HG03103 (cell line): ENCODE measurements at regions not wholly inside any gene's neighbourhood (a gene's known extent, or its start where the extent isn't known, plus 50 kb on each side); places are given as distances from the start of the nearest gene placed in this dataset.

Source experiments
- ATAC-seq: cut with Tn5 transposase; IDR thresholded peaks from one replicate; pipeline ENCODE4 v1.9.1; 2021; ENCODE audit warnings: low read depth; ENCODE audit not compliant: unreplicated experiment

- ATAC-seq: no peak
These were observed 1038.3 kb downstream of the AMY1C start for GRCh38 chr1:104787866-104788510.

DNA sequence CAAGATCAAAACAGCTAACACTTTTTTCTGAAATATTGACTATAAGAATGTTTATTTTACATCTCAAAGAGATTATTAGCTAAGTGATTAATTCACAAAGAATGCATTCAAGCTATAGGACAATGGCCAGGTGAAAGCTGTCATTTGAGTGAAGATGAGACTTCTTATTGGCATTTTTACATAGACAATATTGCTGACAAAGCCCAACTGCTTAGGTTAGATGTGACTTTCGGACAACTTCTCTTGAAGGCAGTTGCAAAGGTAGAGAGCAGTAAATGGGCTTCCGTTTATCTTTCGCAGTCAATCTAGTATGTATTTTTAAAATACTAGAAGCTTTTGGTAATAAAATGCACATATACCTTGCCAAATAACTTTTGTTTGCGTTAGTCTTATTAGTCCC lies 1041.3 kb downstream of the AMY1C start:
- ATAC-seq: no peak

DNA sequence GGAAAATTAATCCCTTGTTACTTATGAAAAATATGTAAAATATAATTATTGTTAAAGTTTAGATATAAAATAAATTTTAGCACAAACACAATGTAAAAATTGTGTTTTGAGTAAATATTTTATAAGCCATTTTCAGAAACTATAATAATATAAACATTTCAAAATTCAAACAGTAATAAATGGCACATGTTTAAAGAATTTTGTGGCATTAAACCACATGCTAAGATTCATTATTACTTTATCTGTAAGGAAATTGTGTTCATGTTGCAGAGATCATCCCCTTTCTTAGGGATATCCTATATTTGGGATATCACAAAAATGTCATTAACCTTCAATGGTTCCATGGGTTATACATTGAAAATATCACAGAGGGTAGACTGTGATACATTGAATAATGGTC lies 1044.3 kb downstream of the AMY1C start:
- ATAC-seq: no peak

DNA sequence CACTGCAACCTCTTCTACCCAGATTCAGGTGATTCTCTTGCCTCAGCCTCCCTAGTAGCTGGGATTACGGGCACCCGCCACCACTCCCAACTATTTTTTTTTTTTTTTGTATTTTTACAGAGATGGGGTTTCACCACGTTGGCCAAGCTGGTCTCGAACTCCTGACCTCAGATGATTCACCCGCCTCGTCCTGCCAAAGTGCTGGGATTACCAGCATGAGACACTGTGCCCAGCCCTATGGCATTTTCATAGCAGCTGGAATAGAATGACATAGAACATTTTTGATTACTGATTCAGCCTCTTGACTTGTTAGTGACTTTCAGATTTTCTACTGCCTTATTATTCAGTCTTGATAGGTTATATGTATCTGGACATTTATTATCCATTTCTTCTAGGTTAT lies 1046.2 kb downstream of the AMY1C start:
- ATAC-seq: no peak

DNA sequence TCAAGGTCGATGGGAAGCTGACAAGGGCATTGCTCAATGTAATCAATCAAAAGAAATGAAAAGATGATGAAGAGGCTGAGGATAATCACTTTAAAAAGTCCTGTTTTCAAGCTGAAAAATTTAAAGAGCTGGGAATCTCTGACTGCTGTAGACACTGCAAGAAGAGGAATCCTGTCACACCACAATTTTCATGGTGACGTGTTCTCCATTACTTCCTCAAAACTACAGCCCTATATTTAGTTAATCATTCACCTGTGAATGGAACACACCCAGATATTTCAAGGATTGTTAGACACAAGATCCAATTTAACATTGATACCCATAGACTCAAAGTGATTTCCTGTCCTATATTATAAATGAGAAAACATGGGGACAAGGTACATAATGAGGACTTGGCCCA lies 1048.3 kb downstream of the AMY1C start:
- ATAC-seq: no peak

DNA sequence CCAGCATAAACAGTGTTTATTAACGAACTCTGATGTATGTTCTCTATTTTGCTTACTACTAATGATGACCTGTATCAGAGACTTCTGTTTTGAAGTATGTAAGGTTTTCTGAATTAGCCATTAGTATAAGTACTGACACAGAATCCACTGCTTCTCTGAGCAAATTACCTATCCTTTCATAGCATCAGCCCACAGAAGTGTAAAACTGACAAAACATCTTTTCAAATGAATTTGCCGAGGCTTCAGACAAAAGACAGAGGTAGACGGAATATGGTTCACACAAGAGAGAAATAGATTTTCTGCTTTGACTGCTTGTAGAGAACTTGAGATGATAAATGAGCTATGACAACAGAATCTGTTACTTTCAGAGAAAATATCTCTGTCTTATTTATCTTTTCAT lies 1051.6 kb downstream of the AMY1C start:
- no peak for ATAC-seq

DNA sequence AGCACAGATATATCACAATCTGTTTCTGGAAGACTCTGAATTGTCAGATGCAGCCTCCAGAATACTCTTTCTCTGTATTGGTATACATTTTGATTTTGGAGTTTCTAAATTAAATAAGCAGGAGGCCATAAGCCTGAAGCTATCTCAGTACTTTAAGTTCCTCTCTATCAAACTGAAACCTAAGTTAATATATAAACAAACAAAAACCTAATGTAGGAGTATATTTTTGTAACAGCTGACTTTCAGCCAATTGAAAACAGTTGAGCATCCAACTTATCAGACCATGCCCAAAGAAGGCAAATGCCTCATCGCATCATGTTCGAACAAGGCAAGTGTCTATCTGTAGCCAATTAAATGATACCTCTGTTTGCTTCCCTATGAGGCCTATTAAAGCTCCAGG lies 1054.4 kb downstream of the AMY1C start:
- no peak for ATAC-seq

GRCh38 chr1:104807590-104807989 lies 1057.9 kb downstream of the AMY1C start:
- no peak for ATAC-seq

DNA sequence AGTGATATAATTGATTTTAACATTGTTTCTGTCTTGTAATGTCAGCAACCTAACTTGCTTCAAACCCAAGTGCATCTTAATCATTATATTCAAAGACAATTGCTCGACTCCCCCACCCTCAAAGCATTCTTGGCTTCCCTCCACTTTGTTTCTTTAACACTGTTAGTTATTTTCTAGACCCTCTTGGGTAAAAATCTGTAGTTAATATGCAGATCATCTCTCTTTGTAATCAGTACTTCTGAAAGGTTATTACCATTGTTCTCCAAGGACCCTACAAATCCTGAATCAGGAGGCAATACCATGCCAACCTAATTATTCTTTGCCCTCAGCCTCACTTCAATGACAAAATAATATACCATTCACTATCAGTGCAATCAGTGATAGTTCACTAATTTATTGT lies 1075.7 kb downstream of the AMY1C start:
- no peak for ATAC-seq

DNA sequence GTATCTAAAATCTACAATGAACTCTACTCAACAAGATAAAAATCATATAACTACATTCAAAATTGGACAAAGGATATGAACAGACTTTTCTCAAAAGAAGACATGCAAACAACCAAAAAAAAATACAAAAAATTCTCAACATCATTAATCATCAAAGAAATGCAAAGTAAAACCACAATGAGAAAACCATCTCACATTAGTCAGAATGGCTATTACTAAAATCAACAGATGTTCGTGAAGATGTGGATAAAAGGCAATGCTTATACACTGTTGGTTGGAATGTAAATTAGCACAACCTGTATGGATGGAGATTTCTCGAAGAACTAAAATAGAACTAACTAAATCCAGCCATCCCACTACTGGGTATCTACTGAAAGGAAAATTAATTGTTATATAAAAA lies 1080.8 kb downstream of the AMY1C start:
- ATAC-seq: no peak

DNA sequence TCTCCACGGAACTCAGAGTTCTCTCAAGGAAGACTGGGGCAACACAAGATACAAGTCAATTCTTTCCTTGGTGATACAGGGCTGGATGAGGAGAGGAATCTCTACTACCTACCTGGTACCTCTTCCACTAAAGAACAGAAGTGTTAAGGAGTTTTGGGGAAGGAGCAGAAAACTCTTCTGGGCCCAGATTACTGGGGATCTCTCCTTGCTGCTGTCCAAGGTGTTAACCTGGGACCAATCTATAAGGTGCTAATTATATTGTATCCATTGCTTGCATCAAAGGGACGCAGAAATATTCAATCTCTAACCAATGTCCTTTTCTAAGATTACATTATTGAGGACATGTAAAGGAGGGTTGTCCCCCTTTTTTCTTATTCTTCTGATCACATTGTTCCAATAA lies 1102.5 kb downstream of the AMY1C start:
- no peak for ATAC-seq

- ATAC-seq: no peak
These were observed 1103.6 kb downstream of the AMY1C start for GRCh38 chr1:104853276-104853675.

GRCh38 chr1:104854529-104854928 lies 1104.8 kb downstream of the AMY1C start:
- no peak for ATAC-seq

GRCh38 chr1:104855550-104855949 lies 1105.9 kb downstream of the AMY1C start:
- ATAC-seq: no peak

- no peak for ATAC-seq
These were observed 1106.4 kb downstream of the AMY1C start for GRCh38 chr1:104856091-104856490.

- no peak for ATAC-seq
These were observed 1106.8 kb downstream of the AMY1C start for GRCh38 chr1:104856518-104856917.

- ATAC-seq: no peak
These were observed 1119.1 kb downstream of the AMY1C start for GRCh38 chr1:104868794-104869193.

DNA sequence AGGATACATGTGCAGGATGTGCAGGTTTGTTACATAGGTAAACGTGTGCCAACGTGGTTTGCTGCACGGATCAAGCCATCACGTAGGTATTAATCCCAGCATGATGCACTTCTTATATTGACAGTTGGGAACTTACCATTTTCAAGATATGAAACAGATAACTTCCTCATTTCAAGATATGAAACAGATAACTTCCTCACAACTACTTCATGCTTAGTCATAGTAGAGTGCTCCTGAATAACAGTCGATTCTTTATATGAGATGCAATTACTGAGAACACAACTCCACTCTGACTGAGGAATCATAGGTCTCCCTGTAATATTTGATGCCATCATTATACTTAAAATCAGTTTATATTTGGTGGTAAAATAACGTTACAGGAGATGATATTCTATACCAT lies 1124.3 kb downstream of the AMY1C start:
- no peak for ATAC-seq

DNA sequence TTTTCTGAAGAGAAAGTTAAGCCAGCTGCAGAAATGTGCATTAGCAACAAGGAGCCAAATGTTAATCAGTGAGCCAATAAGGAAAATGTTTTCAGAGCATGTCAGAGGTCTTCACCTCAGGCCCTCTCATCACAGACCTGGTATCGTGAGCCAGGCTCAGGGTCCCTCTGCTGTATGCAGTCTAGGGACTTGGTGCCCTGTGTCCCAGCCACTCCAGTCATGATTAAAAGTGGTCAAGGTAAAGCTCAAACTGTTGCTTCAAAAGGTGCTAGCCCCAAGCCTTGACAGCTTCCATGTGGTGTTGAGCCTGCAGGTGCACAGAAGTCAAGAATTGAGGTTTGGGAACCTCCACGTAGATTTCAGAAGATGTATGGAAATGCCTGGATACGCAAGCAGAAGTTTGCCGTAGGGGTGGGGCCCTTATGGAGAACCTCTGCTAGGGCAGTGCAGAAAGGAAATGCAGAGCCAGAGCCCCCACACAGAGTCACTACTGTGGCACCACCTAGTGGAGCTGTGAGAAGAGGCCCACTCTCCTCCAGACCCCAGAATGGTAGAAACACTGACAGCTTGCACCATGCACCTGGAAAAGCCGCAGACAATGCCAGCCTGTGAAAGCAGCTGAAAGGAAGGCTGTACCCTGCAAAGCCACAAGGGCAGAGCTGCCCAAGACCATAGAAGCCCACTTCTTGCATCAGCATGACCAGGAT lies 1128.7 kb downstream of the AMY1C start:
- no peak for ATAC-seq

DNA sequence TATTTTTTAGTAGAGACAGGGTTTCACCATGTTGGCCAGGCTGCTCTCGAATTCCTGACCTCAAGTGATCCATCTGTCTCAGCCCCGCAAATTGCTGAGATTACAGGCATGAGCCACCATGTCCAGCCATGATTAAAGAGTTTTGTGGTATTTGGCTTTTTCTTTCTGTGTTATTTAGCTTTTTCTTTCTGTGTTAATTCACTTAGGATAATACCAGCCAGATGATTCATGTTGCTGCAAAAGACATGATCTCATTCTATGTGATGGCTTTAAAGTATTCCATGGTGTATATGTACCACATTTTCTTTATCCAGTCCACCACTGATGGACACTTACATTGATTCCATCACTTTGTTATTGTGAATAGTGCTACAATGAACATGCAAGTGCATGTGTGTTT lies 1135.2 kb downstream of the AMY1C start:
- no peak for ATAC-seq

- ATAC-seq: no peak
These were observed 1155.6 kb downstream of the AMY1C start for GRCh38 chr1:104905322-104905721.

DNA sequence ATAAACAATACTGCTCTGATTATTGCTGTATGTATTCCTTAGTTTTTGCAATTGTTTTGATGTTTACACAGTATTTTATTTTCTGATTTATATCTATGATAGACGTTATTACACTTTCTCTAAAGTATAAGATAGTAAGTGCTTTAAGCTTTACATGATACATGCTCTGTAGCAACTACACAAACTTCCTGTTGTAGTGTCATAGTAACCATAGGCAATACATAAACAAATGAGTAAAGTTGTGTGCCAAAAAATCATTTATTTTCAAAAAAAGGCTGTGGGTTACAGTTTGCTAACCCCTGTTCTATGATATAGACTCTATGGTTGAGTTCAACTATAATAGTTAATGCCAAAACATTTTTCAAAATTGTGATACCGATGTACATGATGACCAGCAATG lies 1156.4 kb downstream of the AMY1C start:
- ATAC-seq: no peak

DNA sequence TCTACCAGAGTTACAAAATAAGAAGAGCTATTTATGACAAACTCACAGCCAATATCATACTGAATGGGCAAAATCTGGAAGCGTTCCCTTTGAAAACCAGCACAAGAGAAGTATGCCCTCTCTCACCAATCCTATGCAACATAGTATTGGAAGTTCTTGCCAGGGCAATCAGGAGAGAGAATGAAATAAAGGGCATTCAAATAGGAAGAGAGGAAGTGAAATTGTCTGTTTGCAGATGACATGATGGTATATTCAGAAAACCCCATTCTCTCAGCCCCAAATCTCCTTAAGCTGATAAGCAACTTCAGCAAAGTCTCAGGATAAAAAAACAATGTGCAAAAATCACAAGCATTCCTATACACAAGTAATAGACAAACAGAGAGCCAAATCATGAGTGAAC lies 1169.5 kb downstream of the AMY1C start:
- ATAC-seq: no peak
